Loucy (cell line): ENCODE measurements at regions not wholly inside any gene's neighbourhood (a gene's known extent, or its start where the extent isn't known, plus 50 kb on each side); places are given as distances from the start of the nearest gene placed in this dataset.

ENCODE experiments used
- H2AFZ ChIP-seq: fragments of 200-600 bp; sonication (generic); 2 replicates; pipeline ENCODE4 v1.6.0; 2016; ENCODE audit warnings: antibody characterized with exemption, mild to moderate bottlenecking, low read length, moderate library complexity
- H3F3A ChIP-seq: fragments of 200-600 bp; 2 replicates; pipeline ENCODE4 v1.6.0; 2016; ENCODE audit warnings: antibody characterized with exemption, low read depth, mild to moderate bottlenecking
- H3K27me3 ChIP-seq: fragments of 200-600 bp; sonication (generic); 2 replicates; pipeline ENCODE4 v1.6.1; 2014; ENCODE audit warnings: low read length, mild to moderate bottlenecking; ENCODE audit not compliant: insufficient read depth, poor library complexity, severe bottlenecking
- H3K36me3 ChIP-seq: fragments of 200-600 bp; sonication (generic); 2 replicates; pipeline ENCODE4 v1.6.1; 2016; ENCODE audit warnings: low read length; ENCODE audit not compliant: insufficient read depth
- H3K4me1 ChIP-seq: fragments of 200-600 bp; sonication (generic); 2 replicates; pipeline ENCODE4 v1.5.1; 2014; ENCODE audit warnings: low read length, mild to moderate bottlenecking; ENCODE audit not compliant: insufficient read depth, poor library complexity, severe bottlenecking
- H3K4me2 ChIP-seq: fragments of 200-600 bp; sonication (generic); 2 replicates; pipeline ENCODE4 v1.6.0; 2014; ENCODE audit warnings: antibody characterized with exemption, low read length, low read depth, mild to moderate bottlenecking; ENCODE audit not compliant: poor library complexity, severe bottlenecking
- H3K4me3 ChIP-seq: fragments of 200-600 bp; sonication (generic); 2 replicates; pipeline ENCODE4 v1.5.1; 2014; ENCODE audit warnings: low read length, mild to moderate bottlenecking, mixed read lengths; ENCODE audit not compliant: poor library complexity, severe bottlenecking
- H3K79me2 ChIP-seq: fragments of 200-600 bp; sonication (generic); 2 replicates; pipeline ENCODE4 v1.6.1; 2014; ENCODE audit warnings: low read length; ENCODE audit not compliant: insufficient read depth
- H3K9ac ChIP-seq: fragments of 200-600 bp; sonication (generic); 2 replicates; pipeline ENCODE4 v1.6.0; 2014; ENCODE audit warnings: mild to moderate bottlenecking, low read depth, low read length, moderate library complexity; ENCODE audit not compliant: poor library complexity, severe bottlenecking
- H3K9me2 ChIP-seq: fragments of 200-600 bp; sonication (generic); replicated peaks from 2 replicates; pipeline ENCODE4 v1.6.1; 2016; ENCODE audit warnings: low read depth, low read length, mixed read lengths
- H3K9me3 ChIP-seq: fragments of 200-600 bp; sonication (generic); 2 replicates; pipeline ENCODE4 v1.6.1; 2014; ENCODE audit warnings: mild to moderate bottlenecking, antibody characterized with exemption, low read length, low read depth; ENCODE audit not compliant: insufficient read depth
- H4K20me1 ChIP-seq: fragments of 200-600 bp; sonication (generic); 2 replicates; pipeline ENCODE4 v1.6.0; 2014; ENCODE audit warnings: antibody characterized with exemption, low read length, mild to moderate bottlenecking; ENCODE audit not compliant: insufficient read depth, poor library complexity, severe bottlenecking
- CTCF ChIP-seq: fragments of 200-600 bp; sonication (generic); conservative IDR thresholded peaks from 2 replicates; pipeline ENCODE4 v1.5.1; 2014; ENCODE audit warnings: mild to moderate bottlenecking, antibody characterized with exemption, low read length
- EZH2phosphoT487 ChIP-seq: fragments of 200-600 bp; IDR thresholded peaks from 2 replicates; pipeline ENCODE4 v1.6.1; 2018; ENCODE audit warnings: antibody characterized with exemption, mild to moderate bottlenecking, moderate library complexity, borderline replicate concordance

- Histone ChIP-seq H3K79me2 (no peaks in the 10 kb centered on the region), H3K4me3 (no peak overlapping the region), H3K27me3 (no peaks in the 10 kb centered on the region), H3K9me2 (no peaks in the 10 kb centered on the region), H3F3A (no peaks in the 10 kb centered on the region), H3K4me1 (no peaks in the 10 kb centered on the region), H2AFZ (no peak overlapping the region), H3K4me2 (no peak overlapping the region), H3K9me3 (no peaks in the 10 kb centered on the region), H3K36me3 (no peaks in the 10 kb centered on the region), H3K9ac (no peak overlapping the region), H4K20me1 (no peaks in the 10 kb centered on the region)
- TF ChIP-seq EZH2phosphoT487 (no peak), CTCF (no peak)
These were observed 64.4 kb downstream of the GTPBP8 start for GRCh38 chr3:113055201-113055600.

- Histone ChIP-seq H3K9me3 (no peaks in the 10 kb centered on the region), H3K9me2 (no peaks in the 10 kb centered on the region), H3K9ac (no peak overlapping the region), H3K79me2 (no peaks in the 10 kb centered on the region), H3K4me3 (no peak overlapping the region), H3K27me3 (no peaks in the 10 kb centered on the region), H3K4me1 (no peaks in the 10 kb centered on the region), H3K4me2 (no peak overlapping the region), H3K36me3 (no peaks in the 10 kb centered on the region), H4K20me1 (no peaks in the 10 kb centered on the region), H2AFZ (no peak overlapping the region), H3F3A (no peaks in the 10 kb centered on the region)
- no peak for TF ChIP-seq CTCF
- no peak for TF ChIP-seq EZH2phosphoT487
These were observed 65.2 kb downstream of the GTPBP8 start for GRCh38 chr3:113055961-113056360.

GRCh38 chr3:113057117-113057516 lies 66.3 kb downstream of the GTPBP8 start:
- Histone ChIP-seq H3K27me3 (no peaks in the 10 kb centered on the region), H3K4me1 (no peaks in the 10 kb centered on the region), H3K9me3 (no peaks in the 10 kb centered on the region), H3K36me3 (no peaks in the 10 kb centered on the region), H3K4me3 (no peak overlapping the region), H3K9me2 (no peaks in the 10 kb centered on the region), H3K9ac (no peak overlapping the region), H4K20me1 (no peaks in the 10 kb centered on the region), H2AFZ (no peak overlapping the region), H3K79me2 (no peaks in the 10 kb centered on the region), H3K4me2 (no peak overlapping the region), H3F3A (no peaks in the 10 kb centered on the region)
- TF ChIP-seq CTCF (no peak), EZH2phosphoT487 (no peak)
